ENCODE measurements at regions not wholly inside any gene's neighbourhood (a gene's known extent, or its start where the extent isn't known, plus 50 kb on each side); places are given as distances from the start of the nearest gene placed in this dataset.

- 0 out of 2 replicates have a peak, but pooled peaks cover 4% of the 10 kb centered on the region for H3K27me3 ChIP-seq (ENCODE audit: control insufficient read depth, insufficient read depth, low read length)
- no peaks in the 10 kb centered on the region for H3K36me3 ChIP-seq (ENCODE audit: control insufficient read depth, insufficient read depth, low read length)
- H3K4me1 ChIP-seq (ENCODE audit: control insufficient read depth, insufficient read depth, low read length): no peaks in the 10 kb centered on the region
- H3K9me3 ChIP-seq (ENCODE audit: control insufficient read depth, insufficient read depth, low read length): no peaks in the 10 kb centered on the region
- H3K4me3 ChIP-seq (ENCODE audit: low read depth, low read length): no peak overlapping the region
- H3K27ac ChIP-seq (ENCODE audit: low read depth, low read length): no peak overlapping the region
- no peak overlapping the region for H3K9ac ChIP-seq (ENCODE audit: low read depth, low read length)
These were observed 74.3 kb upstream of the IFNAR2 start for GRCh38 chr21:33155422-33155821.

GRCh38 chr21:33157303-33157702 is 72.4 kb upstream of the IFNAR2 start:
- 0 out of 2 replicates have a peak, but pooled peaks cover under 1% of the 10 kb centered on the region for H3K4me1 ChIP-seq (ENCODE audit: control insufficient read depth, insufficient read depth, low read length)
- no peak overlapping the region for H3K9ac ChIP-seq (ENCODE audit: low read depth, low read length)
- H3K36me3 ChIP-seq (ENCODE audit: control insufficient read depth, insufficient read depth, low read length): no peaks in the 10 kb centered on the region
- no peak overlapping the region for H3K27ac ChIP-seq (ENCODE audit: low read depth, low read length)
- H3K27me3 ChIP-seq (ENCODE audit: control insufficient read depth, insufficient read depth, low read length): 0 out of 2 replicates have a peak, but pooled peaks cover 4% of the 10 kb centered on the region
- H3K9me3 ChIP-seq (ENCODE audit: control insufficient read depth, insufficient read depth, low read length): no peaks in the 10 kb centered on the region
- H3K4me3 ChIP-seq (ENCODE audit: low read depth, low read length): no peak overlapping the region

- H3K4me1 ChIP-seq (ENCODE audit: control insufficient read depth, insufficient read depth, low read length): peaks cover 9% of the 10 kb centered on the region
- H3K36me3 ChIP-seq (ENCODE audit: control insufficient read depth, insufficient read depth, low read length): no peaks in the 10 kb centered on the region
- H3K9me3 ChIP-seq (ENCODE audit: control insufficient read depth, insufficient read depth, low read length): no peaks in the 10 kb centered on the region
- no peak overlapping the region for H3K27ac ChIP-seq (ENCODE audit: low read depth, low read length)
- no peak overlapping the region for H3K4me3 ChIP-seq (ENCODE audit: low read depth, low read length)
- 0 out of 2 replicates have a peak, but pooled peaks cover 4% of the 10 kb centered on the region for H3K27me3 ChIP-seq (ENCODE audit: control insufficient read depth, insufficient read depth, low read length)
- no peak overlapping the region for H3K9ac ChIP-seq (ENCODE audit: low read depth, low read length)
These were observed 71.1 kb upstream of the IFNAR2 start for GRCh38 chr21:33158654-33159053.

- Histone ChIP-seq H3K9ac (ENCODE audit: low read depth, low read length) (no peak overlapping the region), H3K4me3 (ENCODE audit: low read depth, low read length) (no peak overlapping the region), H3K4me1 (ENCODE audit: control insufficient read depth, insufficient read depth, low read length) (peaks cover 9% of the 10 kb centered on the region), H3K27me3 (ENCODE audit: control insufficient read depth, insufficient read depth, low read length) (0 out of 2 replicates have a peak, but pooled peaks cover 4% of the 10 kb centered on the region), H3K9me3 (ENCODE audit: control insufficient read depth, insufficient read depth, low read length) (no peaks in the 10 kb centered on the region), H3K27ac (ENCODE audit: low read depth, low read length) (peak overlapping the region; percentile 21), H3K36me3 (ENCODE audit: control insufficient read depth, insufficient read depth, low read length) (no peaks in the 10 kb centered on the region)
These were observed 67.2 kb upstream of the IFNAR2 start for GRCh38 chr21:33162436-33162951.

DNA sequence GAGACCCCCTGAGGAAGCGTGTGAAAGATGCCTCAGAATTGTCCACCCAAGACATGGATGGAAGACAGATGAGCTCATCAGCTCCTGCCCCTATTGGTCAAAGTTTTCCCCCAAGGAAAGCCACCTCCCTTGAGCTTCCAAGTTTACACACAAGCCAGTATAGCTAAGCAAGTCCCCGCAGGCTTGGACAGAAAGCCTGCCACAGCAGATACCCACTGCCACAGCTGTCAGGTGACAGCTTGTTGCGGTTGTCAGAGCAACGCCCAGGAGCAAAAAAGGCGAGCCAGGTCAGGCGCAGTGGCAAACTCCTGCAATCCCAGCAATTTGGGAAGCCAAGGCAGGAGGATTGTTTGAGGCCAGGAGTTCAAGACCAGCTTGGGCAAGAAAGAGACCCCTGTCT is 60.9 kb upstream of the IFNAR2 start:
- Histone ChIP-seq H3K27me3 (ENCODE audit: control insufficient read depth, insufficient read depth, low read length) (no peaks in the 10 kb centered on the region), H3K27ac (ENCODE audit: low read depth, low read length) (no peak overlapping the region), H3K4me3 (ENCODE audit: low read depth, low read length) (no peak overlapping the region), H3K36me3 (ENCODE audit: control insufficient read depth, insufficient read depth, low read length) (no peaks in the 10 kb centered on the region), H3K4me1 (ENCODE audit: control insufficient read depth, insufficient read depth, low read length) (no peaks in the 10 kb centered on the region), H3K9me3 (ENCODE audit: control insufficient read depth, insufficient read depth, low read length) (no peaks in the 10 kb centered on the region), H3K9ac (ENCODE audit: low read depth, low read length) (no peak overlapping the region)

DNA sequence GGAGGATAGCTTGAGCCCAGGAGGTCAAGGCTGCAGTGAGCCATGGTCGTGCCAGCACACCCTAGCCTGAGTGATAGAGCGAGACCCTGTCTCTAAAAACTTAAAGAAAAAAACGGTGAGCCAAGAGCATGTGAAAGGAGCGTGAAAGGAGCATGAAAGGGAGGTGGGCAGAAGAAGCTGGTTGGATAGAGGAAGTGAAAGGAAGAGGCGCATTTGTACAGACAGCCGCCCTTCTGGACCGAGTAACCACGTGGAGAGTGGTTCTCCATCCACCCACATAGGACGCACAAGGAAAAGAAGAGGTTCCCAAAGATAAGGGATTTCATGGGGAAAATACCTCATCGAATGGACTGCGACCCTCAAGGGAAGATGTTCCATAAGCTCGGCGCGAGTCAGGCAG is 60.4 kb upstream of the IFNAR2 start:
- Histone ChIP-seq H3K9ac (ENCODE audit: low read depth, low read length) (no peak overlapping the region), H3K36me3 (ENCODE audit: control insufficient read depth, insufficient read depth, low read length) (no peaks in the 10 kb centered on the region), H3K4me3 (ENCODE audit: low read depth, low read length) (no peak overlapping the region), H3K4me1 (ENCODE audit: control insufficient read depth, insufficient read depth, low read length) (no peaks in the 10 kb centered on the region), H3K27ac (ENCODE audit: low read depth, low read length) (no peak overlapping the region), H3K9me3 (ENCODE audit: control insufficient read depth, insufficient read depth, low read length) (no peaks in the 10 kb centered on the region), H3K27me3 (ENCODE audit: control insufficient read depth, insufficient read depth, low read length) (no peaks in the 10 kb centered on the region)

GRCh38 chr21:33171616-33172169 is 58.0 kb upstream of the IFNAR2 start:
- H3K27ac ChIP-seq (ENCODE audit: low read depth, low read length): no peak overlapping the region
- no peak overlapping the region for H3K4me3 ChIP-seq (ENCODE audit: low read depth, low read length)
- H3K9ac ChIP-seq (ENCODE audit: low read depth, low read length): no peak overlapping the region
- H3K36me3 ChIP-seq (ENCODE audit: control insufficient read depth, insufficient read depth, low read length): no peaks in the 10 kb centered on the region
- H3K4me1 ChIP-seq (ENCODE audit: control insufficient read depth, insufficient read depth, low read length): no peaks in the 10 kb centered on the region
- H3K9me3 ChIP-seq (ENCODE audit: control insufficient read depth, insufficient read depth, low read length): no peaks in the 10 kb centered on the region
- H3K27me3 ChIP-seq (ENCODE audit: control insufficient read depth, insufficient read depth, low read length): no peaks in the 10 kb centered on the region

DNA sequence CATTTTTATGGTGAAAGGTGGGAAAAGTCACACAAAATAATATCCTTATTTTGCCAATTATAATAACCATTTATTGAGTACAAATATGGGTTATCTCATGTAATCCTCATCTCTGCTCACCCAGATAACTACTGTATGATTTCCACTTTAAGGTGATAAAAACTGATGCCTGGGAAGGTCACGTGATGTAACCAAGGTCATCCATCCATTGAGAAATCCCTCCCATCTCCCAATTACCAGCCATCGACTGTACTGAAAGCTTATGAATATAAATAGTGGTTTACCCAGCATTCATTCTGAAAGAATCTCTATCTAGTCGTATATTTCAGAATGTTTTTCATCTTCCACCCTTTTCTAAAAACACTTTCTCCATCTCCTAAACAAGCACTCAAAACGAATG is 55.0 kb upstream of the IFNAR2 start:
- Histone ChIP-seq H3K9ac (ENCODE audit: low read depth, low read length) (no peak overlapping the region), H3K36me3 (ENCODE audit: control insufficient read depth, insufficient read depth, low read length) (no peaks in the 10 kb centered on the region), H3K9me3 (ENCODE audit: control insufficient read depth, insufficient read depth, low read length) (no peaks in the 10 kb centered on the region), H3K27ac (ENCODE audit: low read depth, low read length) (no peak overlapping the region), H3K27me3 (ENCODE audit: control insufficient read depth, insufficient read depth, low read length) (no peaks in the 10 kb centered on the region), H3K4me1 (ENCODE audit: control insufficient read depth, insufficient read depth, low read length) (no peaks in the 10 kb centered on the region), H3K4me3 (ENCODE audit: low read depth, low read length) (no peak overlapping the region)
